Adrenal gland (tissue), 5 donors: ENCODE measurements at regions not wholly inside any gene's neighbourhood (a gene's known extent, or its start where the extent isn't known, plus 50 kb on each side); places are given as distances from the start of the nearest gene placed in this dataset.

Source experiments
- CTCF ChIP-seq, 6 experiments: fragments of 450-650 bp in 4 of 6; fragments of 200-600 bp in 2 of 6; sonication (generic) in 1 of 6; IDR thresholded peaks; 1 replicate in 5 of 6; 2 replicates in 1 of 6; pipeline versions ENCODE4 v1.5.1 to v1.8.0; 2016 to 2021; ENCODE audit warnings: antibody characterized with exemption in 6 of 6, mild to moderate bottlenecking in 2 of 6, moderate library complexity in 1 of 6
- POLR2A ChIP-seq, 2 donors: fragments of 450-650 bp; IDR thresholded peaks; one replicate each; pipeline ENCODE4 v1.6.1; 2017; ENCODE audit warnings: antibody characterized with exemption in 2 of 2, mild to moderate bottlenecking in 2 of 2, moderate library complexity in 1 of 2
- donor health status: DM: no; HTN: no; CAD: no.

- TF ChIP-seq CTCF (IDR thresholded peaks at IDR 0.05) (no peak), POLR2A (IDR thresholded peaks at IDR 0.05) (no peak)
These were observed 78.0 kb downstream of the SAMD9 start for GRCh38 chr7:93039786-93040185.
